H9 (cell line): ENCODE measurements at regions not wholly inside any gene's neighbourhood (a gene's known extent, or its start where the extent isn't known, plus 50 kb on each side); places are given as distances from the start of the nearest gene placed in this dataset.

Source experiments
- DNase-seq: peaks from one replicate; pipeline ENCODE4 v3.0.0-alpha.2; 2017
- H2AFZ ChIP-seq: one replicate; pipeline ENCODE4 v1.6.1; 2013; ENCODE audit warnings: mild to moderate bottlenecking, low read length, control low read depth, moderate library complexity
- H2AK5ac ChIP-seq: 2 replicates; pipeline ENCODE4 v1.6.1; 2013; ENCODE audit warnings: low read length, control low read depth, mixed read lengths; ENCODE audit not compliant: insufficient read length
- H2BK120ac ChIP-seq: one replicate; pipeline ENCODE4 v1.6.1; 2013; ENCODE audit warnings: low read depth, mild to moderate bottlenecking, low read length, control low read depth, inconsistent platforms; ENCODE audit not compliant: poor library complexity, severe bottlenecking
- H2BK12ac ChIP-seq: 2 replicates; pipeline ENCODE4 v1.6.1; 2013; ENCODE audit warnings: low read length, control low read depth, mixed read lengths, low read depth; ENCODE audit not compliant: insufficient read length
- H2BK15ac ChIP-seq: 2 replicates; pipeline ENCODE4 v1.6.1; 2013; ENCODE audit warnings: low read depth, low read length, control low read depth
- H2BK20ac ChIP-seq: one replicate; pipeline ENCODE4 v1.6.1; 2013; ENCODE audit warnings: low read depth, mild to moderate bottlenecking, low read length, control low read depth, inconsistent platforms; ENCODE audit not compliant: poor library complexity, severe bottlenecking
- H2BK5ac ChIP-seq: 2 replicates; pipeline ENCODE4 v1.6.1; 2013; ENCODE audit warnings: low read length, control low read depth, mixed read lengths; ENCODE audit not compliant: insufficient read length
- H3K14ac ChIP-seq: 2 replicates; pipeline ENCODE4 v1.6.1; 2013; ENCODE audit warnings: low read length, control low read depth; ENCODE audit not compliant: insufficient read depth
- H3K18ac ChIP-seq: 2 replicates; pipeline ENCODE4 v1.6.1; 2013; ENCODE audit warnings: low read depth, mild to moderate bottlenecking, mixed read lengths, low read length, control low read depth; ENCODE audit not compliant: insufficient read length
- H3K23ac ChIP-seq: 2 replicates; pipeline ENCODE4 v1.6.1; 2013; ENCODE audit warnings: low read length, control low read depth, mixed read lengths, low read depth; ENCODE audit not compliant: insufficient read length
- H3K23me2 ChIP-seq: 2 replicates; pipeline ENCODE4 v1.6.1; 2013; ENCODE audit warnings: low read depth, mild to moderate bottlenecking, mixed read lengths, low read length, control low read depth; ENCODE audit not compliant: insufficient read length, poor library complexity, severe bottlenecking
- H3K27ac ChIP-seq: 2 replicates; pipeline ENCODE4 v1.5.1; 2013; ENCODE audit warnings: low read length, control low read depth, mixed read lengths, low read depth; ENCODE audit not compliant: insufficient read length
- H3K27me3 ChIP-seq: 2 replicates; pipeline ENCODE4 v1.6.1; 2013; ENCODE audit warnings: low read length, control low read depth, inconsistent platforms; ENCODE audit not compliant: insufficient read depth
- H3K4ac ChIP-seq: 2 replicates; pipeline ENCODE4 v1.6.1; 2013; ENCODE audit warnings: low read depth, mild to moderate bottlenecking, control low read depth, inconsistent platforms, low read length, moderate library complexity
- H3K4me1 ChIP-seq: 2 replicates; pipeline ENCODE4 v1.6.1; 2013; ENCODE audit warnings: low read length, control low read depth, inconsistent platforms; ENCODE audit not compliant: insufficient read depth
- H3K4me2 ChIP-seq: 2 replicates; pipeline ENCODE4 v1.6.1; 2013; ENCODE audit warnings: low read length, control low read depth, mixed read lengths; ENCODE audit not compliant: insufficient read length, insufficient read depth
- H3K56ac ChIP-seq: 2 replicates; pipeline ENCODE4 v1.6.1; 2013; ENCODE audit warnings: low read depth, mild to moderate bottlenecking, mixed read lengths, low read length, control low read depth; ENCODE audit not compliant: insufficient read length
- H3K79me1 ChIP-seq: 2 replicates; pipeline ENCODE4 v1.6.1; 2013; ENCODE audit warnings: low read depth, mild to moderate bottlenecking, moderate library complexity, low read length, control low read depth, inconsistent platforms; ENCODE audit not compliant: insufficient read depth, poor library complexity, severe bottlenecking
- H3K79me2 ChIP-seq: 2 replicates; pipeline ENCODE4 v1.6.1; 2013; ENCODE audit warnings: low read length, control low read depth, inconsistent platforms; ENCODE audit not compliant: insufficient read depth
- H3K9ac ChIP-seq: 2 replicates; pipeline ENCODE4 v1.6.1; 2013; ENCODE audit warnings: low read length, control low read depth, mixed read lengths; ENCODE audit not compliant: insufficient read length; ENCODE audit errors: extremely low read depth
- H3K9me3 ChIP-seq: one replicate; pipeline ENCODE4 v1.6.1; 2013; ENCODE audit warnings: low read depth, low read length, inconsistent platforms; ENCODE audit not compliant: control insufficient read depth
- H3T11ph ChIP-seq: one replicate; pipeline ENCODE4 v1.6.1; 2013; ENCODE audit warnings: mild to moderate bottlenecking, low read length, control low read depth, inconsistent platforms
- H4K20me1 ChIP-seq: one replicate; pipeline ENCODE4 v1.6.1; 2013; ENCODE audit not compliant: control insufficient read depth, insufficient read length, insufficient read depth
- H4K5ac ChIP-seq: 2 replicates; pipeline ENCODE4 v1.6.1; 2013; ENCODE audit warnings: low read depth, mild to moderate bottlenecking, mixed read lengths, low read length, control low read depth; ENCODE audit not compliant: insufficient read length
- H4K8ac ChIP-seq: replicated peaks from 2 replicates; pipeline ENCODE4 v1.6.1; 2013; ENCODE audit warnings: low read length, control low read depth, mixed read lengths, low read depth; ENCODE audit not compliant: insufficient read length
- H4K91ac ChIP-seq: 2 replicates; pipeline ENCODE4 v1.6.1; 2013; ENCODE audit warnings: low read depth, mild to moderate bottlenecking, moderate library complexity, mixed read lengths, low read length, control low read depth; ENCODE audit not compliant: insufficient read length
- H3K27ac Mint-ChIP-seq, 3 experiments: 2 replicates in 2 of 3; 3 replicates in 1 of 3; pipeline ENCODE4 v1.8.0; 2020 to 2021; ENCODE audit warnings: mixed read lengths in 3 of 3, mild to moderate bottlenecking in 1 of 3, moderate library complexity in 1 of 3
- H3K27me3 Mint-ChIP-seq: 2 replicates; pipeline ENCODE4 v1.8.0; 2021; ENCODE audit warnings: low read depth, mild to moderate bottlenecking, moderate library complexity, mixed read lengths
- H3K36me3 Mint-ChIP-seq, 3 experiments: 2 replicates in 2 of 3; 3 replicates in 1 of 3; pipeline ENCODE4 v1.8.0; 2020 to 2021; ENCODE audit warnings: low read depth in 3 of 3, mixed read lengths in 3 of 3; ENCODE audit not compliant: insufficient read depth in 1 of 3
- H3K4me1 Mint-ChIP-seq, 2 experiments: 2 replicates each; pipeline ENCODE4 v1.8.0; 2020; ENCODE audit warnings: mixed read lengths in 2 of 2
- H3K4me3 Mint-ChIP-seq, 2 experiments: 2 replicates in 1 of 2; 3 replicates in 1 of 2; pipeline ENCODE4 v1.8.0; 2020 to 2021; ENCODE audit warnings: mild to moderate bottlenecking in 2 of 2, mixed read lengths in 2 of 2, moderate library complexity in 1 of 2
- H3K9me3 Mint-ChIP-seq, 2 experiments: 2 replicates in 1 of 2; 3 replicates in 1 of 2; pipeline ENCODE4 v1.8.0; 2020; ENCODE audit warnings: mild to moderate bottlenecking in 2 of 2, mixed read lengths in 2 of 2, moderate library complexity in 1 of 2
- CTCF ChIP-seq: fragments of 200-600 bp; sonication (generic); conservative IDR thresholded peaks from 3 replicates; pipeline ENCODE4 v1.8.0; 2021; ENCODE audit warnings: antibody characterized with exemption, mild to moderate bottlenecking
- whole genome bisulfite sequencing: extraction: QIAGEN DNeasy Blood & Tissue Kit; methylation state at CpG from one replicate; pipeline ENCODE4 v1.1.7; 2013; ENCODE audit warnings: missing lambda C conversion rate, low lambda C conversion rate, mixed read lengths; ENCODE audit not compliant: insufficient read length; ENCODE audit errors: extremely low coverage; 5-methylcytosine and 5-hydroxymethylcytosine counted together

- Mint-ChIP-seq H3K27ac (no peak overlapping the region), H3K27me3 (no peaks in the 10 kb centered on the region; the same call in 1 of the 2 replicates), H3K4me1 (peaks cover 0 to 3% of the 10 kb centered on the region in 2 experiments; a peak in 2 of 4 replicates), H3K4me3 (no peak overlapping the region), H3K36me3 (no peaks in the 10 kb centered on the region), H3K9me3 (no peaks in the 10 kb centered on the region; a peak in 1 of 5 replicates)
- no peaks in the 10 kb centered on the region for H3K79me1 ChIP-seq
- no peak overlapping the region for H3K9ac ChIP-seq
- H3K23me2 ChIP-seq, result no peaks in the 10 kb centered on the region
- H3K27ac ChIP-seq, result no peak overlapping the region
- no peaks in the 10 kb centered on the region for H3K4me1 ChIP-seq
- H3K23ac ChIP-seq, result no peak overlapping the region
- H4K8ac ChIP-seq, result no peak overlapping the region
- H2BK5ac ChIP-seq, result no peak overlapping the region
- H2BK15ac ChIP-seq, result no peak overlapping the region
- no peak overlapping the region for H3K4me2 ChIP-seq
- H3K27me3 ChIP-seq, result no peaks in the 10 kb centered on the region
- no peaks in the 10 kb centered on the region for H3K9me3 ChIP-seq
- no peak overlapping the region for H3T11ph ChIP-seq
- no peaks in the 10 kb centered on the region for H4K20me1 ChIP-seq
- no peak for TF ChIP-seq CTCF
- H2BK20ac ChIP-seq, result no peak overlapping the region
- no peak overlapping the region for H3K4ac ChIP-seq
- no peak overlapping the region for H2BK12ac ChIP-seq
- H3K18ac ChIP-seq, result no peak overlapping the region
- H2BK120ac ChIP-seq, result no peak overlapping the region
- no CpG with 5 or more reads among the region's 4 CpGs for WGBS
- H3K56ac ChIP-seq, result no peak overlapping the region
- no peaks in the 10 kb centered on the region for H3K79me2 ChIP-seq
- DNase-seq, result no peak
- no peak overlapping the region for H4K91ac ChIP-seq
- no peak overlapping the region for H2AK5ac ChIP-seq
- H2AFZ ChIP-seq, result no peak overlapping the region
- no peak overlapping the region for H4K5ac ChIP-seq
- no peak overlapping the region for H3K14ac ChIP-seq
These were observed 565.1 kb upstream of the GCFC2 start for GRCh38 chr2:76275788-76276187.
